ENCODE measurements at regions not wholly inside any gene's neighbourhood (a gene's known extent, or its start where the extent isn't known, plus 50 kb on each side); places are given as distances from the start of the nearest gene placed in this dataset.

DNA sequence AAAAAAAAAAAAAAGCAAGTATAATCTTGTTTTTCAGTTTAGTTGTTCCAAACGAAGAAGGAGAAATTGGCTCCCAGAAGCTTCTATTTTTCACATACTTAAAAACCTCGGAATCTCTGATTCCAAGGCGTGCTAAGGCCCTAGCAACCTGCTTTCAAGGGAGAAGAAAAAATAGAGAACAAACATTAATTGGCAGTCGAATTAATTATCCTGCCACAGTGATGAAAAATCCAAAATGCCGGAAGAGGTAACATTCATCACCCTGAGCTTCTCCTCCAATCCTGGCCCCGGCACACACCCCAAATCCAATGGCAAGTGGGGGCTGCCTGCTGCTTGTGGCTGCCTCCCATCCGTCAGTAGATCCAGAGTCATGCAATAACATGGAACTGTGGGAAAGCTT, 250.2 kb upstream of the CHAC2 start (continued):
- TF ChIP-seq, protein P1, sequence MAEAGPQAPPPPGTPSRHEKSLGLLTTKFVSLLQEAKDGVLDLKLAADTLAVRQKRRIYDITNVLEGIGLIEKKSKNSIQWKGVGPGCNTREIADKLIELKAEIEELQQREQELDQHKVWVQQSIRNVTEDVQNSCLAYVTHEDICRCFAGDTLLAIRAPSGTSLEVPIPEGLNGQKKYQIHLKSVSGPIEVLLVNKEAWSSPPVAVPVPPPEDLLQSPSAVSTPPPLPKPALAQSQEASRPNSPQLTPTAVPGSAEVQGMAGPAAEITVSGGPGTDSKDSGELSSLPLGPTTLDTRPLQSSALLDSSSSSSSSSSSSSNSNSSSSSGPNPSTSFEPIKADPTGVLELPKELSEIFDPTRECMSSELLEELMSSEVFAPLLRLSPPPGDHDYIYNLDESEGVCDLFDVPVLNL (IDR thresholded peaks at IDR 0.05; ENCODE audit: low read depth, low read length), result no peak

DNA sequence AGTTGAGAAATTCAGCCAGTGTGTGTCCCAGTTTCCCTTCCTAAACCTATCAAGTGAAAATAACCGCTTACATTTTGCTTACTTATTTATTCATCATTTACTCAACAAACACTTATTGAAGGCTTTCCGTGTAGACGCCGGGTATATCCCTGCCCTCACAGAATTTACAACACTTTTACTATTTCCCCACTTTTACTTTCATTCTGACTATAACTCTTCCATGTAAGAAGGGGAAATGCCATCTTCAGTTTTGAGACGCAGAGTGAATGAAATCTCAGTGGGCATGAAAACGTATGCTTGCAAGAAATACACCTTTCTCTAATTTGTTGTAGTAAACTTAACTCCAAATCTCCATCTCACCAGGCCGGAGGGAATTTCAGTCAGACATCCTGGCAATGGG, 251.0 kb upstream of the CHAC2 start:
- no peak overlapping the region for H2AFZ ChIP-seq (ENCODE audit: control insufficient read depth, low read depth, low read length)
- no peak for DNase-seq (ENCODE audit: low read depth, low spot score)
- ChIA-PET CTCF (no interaction called here), RAD21 (ENCODE audit: unreplicated experiment) (no interaction called here), POLR2A (no interaction called here), SMC1A (ENCODE audit: uncharacterized antibody, unreplicated experiment) (interaction anchor here (0.6 kb wide), 1 partner anchor 59 kb away, joined by 3 read pairs; no protein-coding TSS in a partner anchor)
- H3K9ac ChIP-seq (ENCODE audit: control insufficient read depth, insufficient read depth, low read length), result no peak overlapping the region
- H3K36me3 ChIP-seq (ENCODE audit: control insufficient read depth in 2 of 2, insufficient read depth in 2 of 2, low read length in 1 of 2), result no peaks in the 10 kb centered on the region
- no peak for FAIRE-seq
- ATAC-seq, result no peak
- intact Hi-C loops (cut with micrococcal nuclease; ENCODE audit: unreplicated experiment), result no loop called here
- H3K4me1 ChIP-seq (ENCODE audit: control insufficient read depth, insufficient read depth, low read length), result no peaks in the 10 kb centered on the region
- peak; percentile 42; the same call in 1 of the 2 replicates for TF ChIP-seq JUNB (IDR thresholded peaks at IDR 0.05)
- TF ChIP-seq HDAC2 (IDR thresholded peaks at IDR 0.05), result no peak
- no peaks in the 10 kb centered on the region for H4K20me1 ChIP-seq (ENCODE audit: control insufficient read depth, insufficient read depth)
- 13% methylated on average over 7 of the region's 7 CpGs for WGBS (ENCODE audit: insufficient coverage, insufficient replicate concordance, low lambda C conversion rate, missing lambda C conversion rate)
- no TSS peak for BruUV-seq (replicated peaks)
- H3K9me3 ChIP-seq (replicated peaks; ENCODE audit: control insufficient read depth, insufficient read depth, low read length), result no peaks in the 10 kb centered on the region
- in situ Hi-C loops (cut with MboI), result no loop called here
- no peaks in the 10 kb centered on the region for H3K79me2 ChIP-seq (ENCODE audit: control insufficient read depth, insufficient read depth, low read length)
- H3K27me3 ChIP-seq (replicated peaks in 1 of 2; ENCODE audit: control insufficient read depth in 2 of 2, insufficient read depth in 2 of 2, low read length in 1 of 2), result no peaks in the 10 kb centered on the region
- no peak overlapping the region for H3K27ac ChIP-seq (ENCODE audit: control insufficient read depth, insufficient read depth)
- H3K4me2 ChIP-seq (ENCODE audit: control insufficient read depth, insufficient read depth), result no peak overlapping the region
- no peak overlapping the region for H3K4me3 ChIP-seq

DNA sequence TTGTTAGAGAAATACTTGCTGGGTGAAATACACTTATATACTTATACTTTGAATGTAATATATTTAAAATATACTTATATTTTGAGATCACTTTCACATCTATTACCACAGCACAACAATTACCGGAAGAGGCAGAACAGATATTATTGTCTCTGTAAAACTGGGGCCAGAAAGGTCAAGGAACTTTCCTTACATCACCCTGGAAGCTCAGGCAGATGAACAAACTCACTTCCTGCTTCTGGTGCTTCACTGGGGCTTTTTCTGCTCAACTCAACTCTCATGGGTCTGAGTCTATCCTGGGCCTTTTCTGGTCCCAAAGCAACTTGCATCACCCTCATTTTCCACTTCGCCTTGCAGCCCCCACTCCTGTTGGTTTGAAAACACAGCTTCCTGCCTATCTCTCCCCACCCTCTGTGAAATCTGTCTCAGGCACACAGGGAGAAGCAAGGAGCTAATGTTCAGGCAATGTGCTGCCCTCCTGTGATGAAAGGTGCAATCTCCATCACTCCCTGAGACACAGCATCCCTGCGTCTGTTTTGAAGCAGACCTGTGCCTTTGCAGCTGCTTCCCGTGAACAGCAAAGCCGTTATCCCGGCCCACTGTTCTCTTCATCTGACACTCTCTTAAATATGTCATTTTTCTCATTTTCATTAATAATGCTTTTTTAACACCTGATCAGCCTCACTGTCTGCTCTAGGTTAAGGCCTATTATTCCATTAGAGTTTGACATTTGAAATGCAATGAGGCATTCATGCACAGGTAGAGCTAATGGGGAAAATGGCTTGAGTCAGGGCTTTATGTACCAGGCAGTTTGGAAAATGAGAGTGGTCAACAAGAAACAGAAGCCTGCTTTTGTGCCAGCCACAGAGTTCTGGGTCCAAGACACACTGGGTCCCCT, 251.9 kb upstream of the CHAC2 start:
- WGBS (ENCODE audit: insufficient coverage, insufficient replicate concordance, low lambda C conversion rate, missing lambda C conversion rate), result 43% methylated on average over 6 of the region's 6 CpGs
- ATAC-seq (peak; percentile 25; the same call in 1 of the 3 replicates), DNase-seq (ENCODE audit: low read depth, low spot score) (no peak), FAIRE-seq (no peak)
- Histone ChIP-seq H3K79me2 (ENCODE audit: control insufficient read depth, insufficient read depth, low read length) (no peaks in the 10 kb centered on the region), H4K20me1 (ENCODE audit: control insufficient read depth, insufficient read depth) (no peaks in the 10 kb centered on the region), H3K4me2 (ENCODE audit: control insufficient read depth, insufficient read depth) (no peak overlapping the region), H3K9me3 (replicated peaks; ENCODE audit: control insufficient read depth, insufficient read depth, low read length) (no peaks in the 10 kb centered on the region), H3K4me3 (no peak overlapping the region), H3K4me1 (ENCODE audit: control insufficient read depth, insufficient read depth, low read length) (no peaks in the 10 kb centered on the region), H3K27ac (ENCODE audit: control insufficient read depth, insufficient read depth) (no peak overlapping the region), H3K9ac (ENCODE audit: control insufficient read depth, insufficient read depth, low read length) (no peak overlapping the region), H2AFZ (ENCODE audit: control insufficient read depth, low read depth, low read length) (no peak overlapping the region), H3K27me3 (replicated peaks in 1 of 2; ENCODE audit: control insufficient read depth in 2 of 2, insufficient read depth in 2 of 2, low read length in 1 of 2) (no peaks in the 10 kb centered on the region), H3K36me3 (ENCODE audit: control insufficient read depth in 2 of 2, insufficient read depth in 2 of 2, low read length in 1 of 2) (no peaks in the 10 kb centered on the region)
- intact Hi-C loops (cut with micrococcal nuclease; ENCODE audit: unreplicated experiment) (no loop called here), in situ Hi-C loops (cut with MboI) (no loop called here)
- ChIA-PET RAD21 (ENCODE audit: unreplicated experiment) (no interaction called here), POLR2A (no interaction called here), CTCF (no interaction called here), SMC1A (ENCODE audit: uncharacterized antibody, unreplicated experiment) (no interaction called here)
- TF ChIP-seq KLF5 (IDR thresholded peaks at IDR 0.05; ENCODE audit: partially characterized antibody) (no peak), EZH2 (IDR thresholded peaks at IDR 0.05; ENCODE audit: borderline replicate concordance, control insufficient read depth, low read depth, low read length) (no peak), CBX5 (IDR thresholded peaks at IDR 0.05; ENCODE audit: low read depth) (no peak)
- TF ChIP-seq, protein P2, sequence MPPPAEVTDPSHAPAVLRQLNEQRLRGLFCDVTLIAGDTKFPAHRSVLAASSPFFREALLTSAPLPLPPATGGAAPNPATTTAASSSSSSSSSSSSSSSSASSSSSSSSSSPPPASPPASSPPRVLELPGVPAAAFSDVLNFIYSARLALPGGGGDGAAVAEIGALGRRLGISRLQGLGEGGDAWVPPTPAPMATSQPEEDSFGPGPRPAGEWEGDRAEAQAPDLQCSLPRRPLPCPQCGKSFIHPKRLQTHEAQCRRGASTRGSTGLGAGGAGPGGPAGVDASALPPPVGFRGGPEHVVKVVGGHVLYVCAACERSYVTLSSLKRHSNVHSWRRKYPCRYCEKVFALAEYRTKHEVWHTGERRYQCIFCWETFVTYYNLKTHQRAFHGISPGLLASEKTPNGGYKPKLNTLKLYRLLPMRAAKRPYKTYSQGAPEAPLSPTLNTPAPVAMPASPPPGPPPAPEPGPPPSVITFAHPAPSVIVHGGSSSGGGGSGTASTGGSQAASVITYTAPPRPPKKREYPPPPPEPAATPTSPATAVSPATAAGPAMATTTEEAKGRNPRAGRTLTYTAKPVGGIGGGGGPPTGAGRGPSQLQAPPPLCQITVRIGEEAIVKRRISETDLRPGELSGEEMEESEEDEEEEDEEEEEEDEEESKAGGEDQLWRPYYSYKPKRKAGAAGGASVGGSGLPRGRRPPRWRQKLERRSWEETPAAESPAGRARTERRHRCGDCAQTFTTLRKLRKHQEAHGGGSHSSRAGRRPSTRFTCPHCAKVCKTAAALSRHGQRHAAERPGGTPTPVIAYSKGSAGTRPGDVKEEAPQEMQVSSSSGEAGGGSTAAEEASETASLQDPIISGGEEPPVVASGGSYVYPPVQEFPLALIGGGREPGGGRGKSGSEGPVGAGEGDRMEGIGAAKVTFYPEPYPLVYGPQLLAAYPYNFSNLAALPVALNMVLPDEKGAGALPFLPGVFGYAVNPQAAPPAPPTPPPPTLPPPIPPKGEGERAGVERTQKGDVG (CRISPR knock-in tag; IDR thresholded peaks at IDR 0.05), result no peak
- no TSS peak for BruUV-seq (replicated peaks)
